GM18520 (cell line): ENCODE measurements at regions not wholly inside any gene's neighbourhood (a gene's known extent, or its start where the extent isn't known, plus 50 kb on each side); places are given as distances from the start of the nearest gene placed in this dataset.
"Not testable (repeated sequence)": the region's sequence is repeated elsewhere in the genome, so short reads cannot be mapped to it uniquely, and the experiment has no call there.

Experiments used
- ATAC-seq: cut with Tn5 transposase; IDR thresholded peaks from one replicate; pipeline ENCODE4 v1.9.1; 2021; ENCODE audit not compliant: unreplicated experiment

- ATAC-seq: no peak
These were observed 85.7 kb downstream of the SUCLG1 start for GRCh38 chr2:84373391-84373790.

- ATAC-seq: no peak
These were observed 96.5 kb downstream of the SUCLG1 start for GRCh38 chr2:84362541-84362940.

GRCh38 chr2:84338069-84338468 is 121.0 kb downstream of the SUCLG1 start:
- ATAC-seq: no peak

- ATAC-seq: no peak
These were observed 131.3 kb downstream of the SUCLG1 start for GRCh38 chr2:84327645-84328249.

GRCh38 chr2:84326831-84327432 is 132.1 kb downstream of the SUCLG1 start:
- no peak for ATAC-seq

- no peak for ATAC-seq
These were observed 135.2 kb downstream of the SUCLG1 start for GRCh38 chr2:84323890-84324289.

GRCh38 chr2:84320940-84321339 is 138.1 kb downstream of the SUCLG1 start:
- ATAC-seq: no peak

GRCh38 chr2:84319581-84319980 is 139.5 kb downstream of the SUCLG1 start:
- no peak for ATAC-seq

GRCh38 chr2:84317135-84317534 is 141.9 kb downstream of the SUCLG1 start:
- no peak for ATAC-seq

- peak; percentile 95 for ATAC-seq
These were observed 144.2 kb downstream of the SUCLG1 start for GRCh38 chr2:84314901-84315330.

- no peak for ATAC-seq
These were observed 144.8 kb downstream of the SUCLG1 start for GRCh38 chr2:84314250-84314649.

GRCh38 chr2:84309281-84309680 is 149.8 kb downstream of the SUCLG1 start:
- ATAC-seq: no peak

- no peak for ATAC-seq
These were observed 152.7 kb downstream of the SUCLG1 start for GRCh38 chr2:84306361-84306760.

- peak; percentile 98 for ATAC-seq
These were observed 156.3 kb downstream of the SUCLG1 start for GRCh38 chr2:84302513-84303412.

GRCh38 chr2:84301717-84302116 is 157.4 kb downstream of the SUCLG1 start:
- ATAC-seq: no peak

GRCh38 chr2:84300696-84301029 is 158.4 kb downstream of the SUCLG1 start:
- no peak for ATAC-seq

- ATAC-seq: not testable (repeated sequence)
These were observed 158.9 kb downstream of the SUCLG1 start for GRCh38 chr2:84300001-84300695.

GRCh38 chr2:84299211-84299775 is 159.8 kb downstream of the SUCLG1 start:
- no peak for ATAC-seq

GRCh38 chr2:84297155-84297554 is 161.9 kb downstream of the SUCLG1 start:
- no peak for ATAC-seq

GRCh38 chr2:84293791-84294380 is 165.2 kb downstream of the SUCLG1 start:
- no peak for ATAC-seq

GRCh38 chr2:84292545-84292944 is 166.5 kb downstream of the SUCLG1 start:
- no peak for ATAC-seq
